CD4-positive, alpha-beta memory T cell (primary cell): ENCODE measurements at regions not wholly inside any gene's neighbourhood (a gene's known extent, or its start where the extent isn't known, plus 50 kb on each side); places are given as distances from the start of the nearest gene placed in this dataset.

ENCODE experiments used
- CTCF ChIA-PET: fragments of 350-600 bp; sonication (Branson Sonifier 250); formaldehyde crosslinking; loops from one replicate; lab custom pipeline; 2021; ENCODE audit warnings: inconsistent platforms; ENCODE audit not compliant: partially characterized antibody; lab: Charles Lee
- POLR2A ChIA-PET: fragments of 350-600 bp; sonication (Branson Sonifier 250); formaldehyde crosslinking; loops from one replicate; lab custom pipeline; 2021; ENCODE audit not compliant: partially characterized antibody; lab: Charles Lee
- DNase-seq, 5 donors: peaks; one replicate each; pipeline versions ENCODE4 v3.0.0 to v3.0.0-alpha.2; 2020 to 2022; ENCODE audit warnings: mixed read lengths in 1 of 5
- H3K27ac ChIP-seq: one replicate; pipeline ENCODE4 v1.7.0; 2013; ENCODE audit warnings: low read depth, low read length
- H3K27me3 ChIP-seq: 2 replicates; pipeline ENCODE4 v1.7.0; 2013; ENCODE audit warnings: mild to moderate bottlenecking, low read length, moderate library complexity; ENCODE audit not compliant: insufficient read depth
- H3K36me3 ChIP-seq: 2 replicates; pipeline ENCODE4 v1.7.0; 2013; ENCODE audit warnings: mild to moderate bottlenecking, low read length, moderate library complexity; ENCODE audit not compliant: insufficient read depth
- H3K4me1 ChIP-seq: 2 replicates; pipeline ENCODE4 v1.7.0; 2013; ENCODE audit warnings: mild to moderate bottlenecking, low read length, moderate library complexity; ENCODE audit not compliant: insufficient read depth
- H3K4me3 ChIP-seq, 2 donors: one replicate each; pipeline ENCODE4 v1.7.0; 2013; ENCODE audit warnings: low read length in 2 of 2, mild to moderate bottlenecking in 1 of 2
- H3K9me3 ChIP-seq, 2 donors: one replicate each; pipeline ENCODE4 v1.7.0; 2013; ENCODE audit warnings: low read length in 2 of 2, control low read depth in 1 of 2; ENCODE audit not compliant: control insufficient read depth in 1 of 2
- H3K27ac Mint-ChIP-seq, 7 donors: one replicate each; pipeline ENCODE4 v1.8.0; 2020 to 2021; ENCODE audit warnings: mixed read lengths in 7 of 7, mild to moderate bottlenecking in 6 of 7, inconsistent platforms in 3 of 7, moderate library complexity in 3 of 7
- H3K27me3 Mint-ChIP-seq, 2 donors: one replicate each; pipeline ENCODE4 v1.8.0; 2020 to 2021; ENCODE audit warnings: mixed read lengths in 2 of 2
- H3K36me3 Mint-ChIP-seq, 2 donors: one replicate each; pipeline ENCODE4 v1.8.0; 2020 to 2021; ENCODE audit warnings: mixed read lengths in 2 of 2, inconsistent platforms in 1 of 2, mild to moderate bottlenecking in 1 of 2
- H3K4me1 Mint-ChIP-seq, 4 donors: one replicate each; pipeline ENCODE4 v1.8.0; 2020 to 2021; ENCODE audit warnings: mixed read lengths in 4 of 4, mild to moderate bottlenecking in 1 of 4
- H3K4me3 Mint-ChIP-seq, 8 donors: one replicate each; pipeline ENCODE4 v1.8.0; 2020 to 2021; ENCODE audit warnings: mixed read lengths in 8 of 8, mild to moderate bottlenecking in 7 of 8, moderate library complexity in 6 of 8, inconsistent platforms in 3 of 8
- H3K9me3 Mint-ChIP-seq, 8 donors: one replicate each; pipeline ENCODE4 v1.8.0; 2020 to 2021; ENCODE audit warnings: mixed read lengths in 8 of 8, mild to moderate bottlenecking in 5 of 8, inconsistent platforms in 3 of 8, moderate library complexity in 1 of 8
- intact Hi-C: fragments of 100-400 bp; cut with micrococcal nuclease; formaldehyde crosslinking; loops from one replicate; pipeline ENCODE4 v1.15.1; 2023

GRCh38 chr7:41197769-41198168, 505.1 kb downstream of the INHBA start:
- no peaks in the 10 kb centered on the region for H3K9me3 ChIP-seq
- H3K4me3 Mint-ChIP-seq = no peak overlapping the region
- intact Hi-C loops = no loop called here
- no peaks in the 10 kb centered on the region for H3K36me3 ChIP-seq
- H3K4me3 ChIP-seq = no peak overlapping the region
- POLR2A ChIA-PET = no interaction called here
- no peaks in the 10 kb centered on the region for H3K4me1 ChIP-seq
- no peaks in the 10 kb centered on the region for H3K27me3 ChIP-seq
- no peaks in the 10 kb centered on the region for H3K27me3 Mint-ChIP-seq
- no peaks in the 10 kb centered on the region for H3K36me3 Mint-ChIP-seq
- H3K4me1 Mint-ChIP-seq = no peaks in the 10 kb centered on the region
- CTCF ChIA-PET = no interaction called here
- DNase-seq = no peak
- H3K27ac Mint-ChIP-seq = no peak overlapping the region
- no peak overlapping the region for H3K27ac ChIP-seq
- peaks cover 0 to 14% (median 5%) of the 10 kb centered on the region in 8 donors for H3K9me3 Mint-ChIP-seq

GRCh38 chr7:41193738-41194282, 509.1 kb downstream of the INHBA start:
- Mint-ChIP-seq H3K27me3 (no peaks in the 10 kb centered on the region), H3K4me3 (no peak overlapping the region), H3K27ac (no peak overlapping the region), H3K9me3 (peaks cover 0 to 13% (median 5%) of the 10 kb centered on the region in 8 donors), H3K36me3 (no peaks in the 10 kb centered on the region), H3K4me1 (no peaks in the 10 kb centered on the region)
- H3K27ac ChIP-seq = no peak overlapping the region
- ChIA-PET POLR2A (no interaction called here), CTCF (no interaction called here)
- no peaks in the 10 kb centered on the region for H3K27me3 ChIP-seq
- no peak overlapping the region for H3K4me3 ChIP-seq
- H3K36me3 ChIP-seq = no peaks in the 10 kb centered on the region
- no peaks in the 10 kb centered on the region for H3K9me3 ChIP-seq
- intact Hi-C loops = no loop called here
- no peaks in the 10 kb centered on the region for H3K4me1 ChIP-seq
- no peak for DNase-seq

- no peaks in the 10 kb centered on the region for H3K27me3 ChIP-seq
- no peaks in the 10 kb centered on the region for H3K36me3 Mint-ChIP-seq
- no peaks in the 10 kb centered on the region for H3K9me3 ChIP-seq
- ChIA-PET POLR2A (no interaction called here), CTCF (no interaction called here)
- H3K4me1 ChIP-seq = no peaks in the 10 kb centered on the region
- H3K4me3 ChIP-seq = no peak overlapping the region
- H3K27ac ChIP-seq = no peak overlapping the region
- no peak overlapping the region for H3K4me3 Mint-ChIP-seq
- no peak overlapping the region for H3K27ac Mint-ChIP-seq
- H3K36me3 ChIP-seq = no peaks in the 10 kb centered on the region
- H3K9me3 Mint-ChIP-seq = peaks cover 5 to 12% (median 9%) of the 10 kb centered on the region in 8 donors
- H3K27me3 Mint-ChIP-seq = no peaks in the 10 kb centered on the region
- intact Hi-C loops = no loop called here
- H3K4me1 Mint-ChIP-seq = no peaks in the 10 kb centered on the region
- DNase-seq = no peak
Measured at GRCh38 chr7:41190581-41190980, 512.3 kb downstream of the INHBA start.

GRCh38 chr7:41189866-41190265, 513.0 kb downstream of the INHBA start:
- Histone ChIP-seq H3K36me3 (no peaks in the 10 kb centered on the region), H3K27ac (no peak overlapping the region), H3K27me3 (no peaks in the 10 kb centered on the region), H3K4me3 (no peak overlapping the region), H3K4me1 (no peaks in the 10 kb centered on the region), H3K9me3 (no peaks in the 10 kb centered on the region)
- intact Hi-C loops = no loop called here
- no peak overlapping the region for H3K4me3 Mint-ChIP-seq
- ChIA-PET CTCF (no interaction called here), POLR2A (no interaction called here)
- H3K36me3 Mint-ChIP-seq = no peaks in the 10 kb centered on the region
- no peak for DNase-seq
- H3K27me3 Mint-ChIP-seq = no peaks in the 10 kb centered on the region
- no peaks in the 10 kb centered on the region for H3K4me1 Mint-ChIP-seq
- H3K27ac Mint-ChIP-seq = no peak overlapping the region
- peaks cover 2 to 16% (median 9%) of the 10 kb centered on the region in 8 donors for H3K9me3 Mint-ChIP-seq

GRCh38 chr7:41188163-41189130, 514.4 kb downstream of the INHBA start:
- peaks cover 2 to 13% (median 9%) of the 10 kb centered on the region in 8 donors for H3K9me3 Mint-ChIP-seq
- H3K4me1 ChIP-seq = no peaks in the 10 kb centered on the region
- intact Hi-C loops = no loop called here
- H3K4me3 ChIP-seq = no peak overlapping the region
- H3K27me3 Mint-ChIP-seq = no peaks in the 10 kb centered on the region
- H3K27me3 ChIP-seq = no peaks in the 10 kb centered on the region
- no peak overlapping the region for H3K4me3 Mint-ChIP-seq
- no peak overlapping the region for H3K27ac Mint-ChIP-seq
- H3K36me3 ChIP-seq = no peaks in the 10 kb centered on the region
- no peaks in the 10 kb centered on the region for H3K9me3 ChIP-seq
- no peak for DNase-seq
- CTCF ChIA-PET = no interaction called here
- H3K4me1 Mint-ChIP-seq = no peaks in the 10 kb centered on the region
- H3K27ac ChIP-seq = no peak overlapping the region
- H3K36me3 Mint-ChIP-seq = no peaks in the 10 kb centered on the region
- POLR2A ChIA-PET = no interaction called here

- no peak for DNase-seq
- intact Hi-C loops = no loop called here
- Mint-ChIP-seq H3K27ac (no peak overlapping the region), H3K4me3 (no peak overlapping the region), H3K9me3 (peaks cover 2 to 13% (median 9%) of the 10 kb centered on the region in 8 donors), H3K27me3 (no peaks in the 10 kb centered on the region), H3K4me1 (no peaks in the 10 kb centered on the region), H3K36me3 (no peaks in the 10 kb centered on the region)
- CTCF ChIA-PET = no interaction called here
- no peak overlapping the region for H3K4me3 ChIP-seq
- no peak overlapping the region for H3K27ac ChIP-seq
- H3K4me1 ChIP-seq = no peaks in the 10 kb centered on the region
- POLR2A ChIA-PET = no interaction called here
- no peaks in the 10 kb centered on the region for H3K27me3 ChIP-seq
- no peaks in the 10 kb centered on the region for H3K9me3 ChIP-seq
- no peaks in the 10 kb centered on the region for H3K36me3 ChIP-seq
Measured at GRCh38 chr7:41187322-41187721, 515.6 kb downstream of the INHBA start.

- no peaks in the 10 kb centered on the region for H3K27me3 ChIP-seq
- intact Hi-C loops = no loop called here
- Mint-ChIP-seq H3K36me3 (no peaks in the 10 kb centered on the region), H3K27ac (no peak overlapping the region), H3K9me3 (peaks cover 2 to 13% (median 8%) of the 10 kb centered on the region in 8 donors), H3K27me3 (no peaks in the 10 kb centered on the region), H3K4me3 (no peak overlapping the region), H3K4me1 (no peaks in the 10 kb centered on the region)
- DNase-seq = no peak
- no peaks in the 10 kb centered on the region for H3K9me3 ChIP-seq
- H3K27ac ChIP-seq = no peak overlapping the region
- ChIA-PET POLR2A (no interaction called here), CTCF (no interaction called here)
- H3K4me1 ChIP-seq = no peaks in the 10 kb centered on the region
- no peak overlapping the region for H3K4me3 ChIP-seq
- H3K36me3 ChIP-seq = no peaks in the 10 kb centered on the region
Measured at GRCh38 chr7:41185851-41186250, 517.0 kb downstream of the INHBA start.
